GM21717 (cell line): ENCODE measurements at regions not wholly inside any gene's neighbourhood (a gene's known extent, or its start where the extent isn't known, plus 50 kb on each side); places are given as distances from the start of the nearest gene placed in this dataset.

Experiments used
- ATAC-seq: cut with Tn5 transposase; IDR thresholded peaks from one replicate; pipeline ENCODE4 v1.9.1; 2021; ENCODE audit warnings: mild to moderate bottlenecking, moderate library complexity; ENCODE audit not compliant: unreplicated experiment

GRCh38 chr4:32455231-32455630 is 1735.1 kb downstream of the PCDH7 start:
- no peak for ATAC-seq

GRCh38 chr4:32460972-32461371 is 1740.8 kb downstream of the PCDH7 start:
- no peak for ATAC-seq

- ATAC-seq, result no peak
Observed at GRCh38 chr4:32462944-32463343, 1742.8 kb downstream of the PCDH7 start.

GRCh38 chr4:32470087-32470585 is 1750.0 kb downstream of the PCDH7 start:
- no peak for ATAC-seq

- no peak for ATAC-seq
Observed at GRCh38 chr4:32472918-32473317, 1752.7 kb downstream of the PCDH7 start.

- ATAC-seq, result no peak
Observed at GRCh38 chr4:32475710-32476109, 1755.5 kb downstream of the PCDH7 start.

- ATAC-seq, result no peak
Observed at GRCh38 chr4:32477518-32477917, 1757.3 kb downstream of the PCDH7 start.

- no peak for ATAC-seq
Observed at GRCh38 chr4:32485956-32486355, 1765.8 kb downstream of the PCDH7 start.

- no peak for ATAC-seq
Observed at GRCh38 chr4:32488690-32489089, 1768.5 kb downstream of the PCDH7 start.

GRCh38 chr4:32499171-32499570 is 1779.0 kb downstream of the PCDH7 start:
- ATAC-seq, result no peak

- no peak for ATAC-seq
Observed at GRCh38 chr4:32503241-32503640, 1783.1 kb downstream of the PCDH7 start.

GRCh38 chr4:32506067-32506466 is 1785.9 kb downstream of the PCDH7 start:
- no peak for ATAC-seq

GRCh38 chr4:32519060-32519459 is 1798.9 kb downstream of the PCDH7 start:
- no peak for ATAC-seq

GRCh38 chr4:32525420-32525819 is 1805.3 kb downstream of the PCDH7 start:
- ATAC-seq, result no peak

- no peak for ATAC-seq
Observed at GRCh38 chr4:32544846-32545245, 1824.7 kb downstream of the PCDH7 start.

GRCh38 chr4:32551943-32552342 is 1831.8 kb downstream of the PCDH7 start:
- ATAC-seq, result no peak

GRCh38 chr4:32560306-32560705 is 1840.1 kb downstream of the PCDH7 start:
- no peak for ATAC-seq

GRCh38 chr4:32562010-32562409 is 1841.8 kb downstream of the PCDH7 start:
- no peak for ATAC-seq

- no peak for ATAC-seq
Observed at GRCh38 chr4:32564626-32565025, 1844.5 kb downstream of the PCDH7 start.

GRCh38 chr4:32569861-32570260 is 1849.7 kb downstream of the PCDH7 start:
- ATAC-seq, result no peak

GRCh38 chr4:32572366-32572765 is 1852.2 kb downstream of the PCDH7 start:
- no peak for ATAC-seq

- ATAC-seq, result no peak
Observed at GRCh38 chr4:32574803-32575202, 1854.6 kb downstream of the PCDH7 start.

- ATAC-seq, result no peak
Observed at GRCh38 chr4:32589097-32589496, 1868.9 kb downstream of the PCDH7 start.

- no peak for ATAC-seq
Observed at GRCh38 chr4:32589853-32590252, 1869.7 kb downstream of the PCDH7 start.
